HepG2 (cell line): ENCODE measurements at regions not wholly inside any gene's neighbourhood (a gene's known extent, or its start where the extent isn't known, plus 50 kb on each side); places are given as distances from the start of the nearest gene placed in this dataset.

Experiments
- ATAC-seq: fragments of 200-7000 bp; cut with Tn5 transposase; 3 replicates; pipeline ENCODE4 v1.9.1; 2020; ENCODE audit warnings: mild to moderate bottlenecking, moderate library complexity
- BruUV-seq: library from RNA; stranded (reverse); fragments of 400-500 nt; replicated peaks from 2 replicates; lab custom pipeline; 2021; lab: Mats Ljungman, UMichigan
- CTCF ChIA-PET: fragments of 300-600 bp; formaldehyde crosslinking; extraction: SDS; loops from one replicate; lab custom pipeline; 2021; ENCODE audit warnings: low total read pairs, inconsistent platforms, low intra/inter-chr PET ratio; lab: Yijun Ruan, JAX
- POLR2A ChIA-PET: fragments of 350-600 bp; sonication (Branson Sonifier 250); formaldehyde crosslinking; loops from one replicate; lab custom pipeline; 2020; ENCODE audit warnings: antibody characterized with exemption, inconsistent platforms; lab: Yijun Ruan, JAX
- DNase-seq: peaks from one replicate; pipeline ENCODE4 v3.0.0-alpha.2; 2015; ENCODE audit warnings: low spot score
- FAIRE-seq: peaks from 3 replicates; lab custom pipeline; 2011; peaks lifted over from hg19 to GRCh38; lab: Jason Lieb, UNC
- H2AFZ ChIP-seq: one replicate; pipeline ENCODE4 v1.6.1; 2011; ENCODE audit warnings: low read length, inconsistent platforms
- H3K27ac ChIP-seq: fragments of 300-600 bp; 3 replicates; pipeline ENCODE4 v1.8.0; 2011; ENCODE audit warnings: mixed run types, mild to moderate bottlenecking, mixed read lengths, low read length, inconsistent platforms; ENCODE audit not compliant: insufficient read depth; ENCODE audit errors: extremely low read length
- H3K27me3 ChIP-seq, 2 experiments: fragments of 200-600 bp in 1 of 2; 2 replicates in 1 of 2; 3 replicates in 1 of 2; pipeline versions ENCODE4 v1.6.0 to v1.8.0; 2011; ENCODE audit warnings: low read length in 2 of 2, mild to moderate bottlenecking in 2 of 2, moderate library complexity in 2 of 2, inconsistent platforms in 1 of 2; ENCODE audit not compliant: insufficient read depth in 2 of 2, control insufficient read depth in 1 of 2
- H3K36me3 ChIP-seq, 2 experiments: fragments of 200-600 bp in 1 of 2; replicated peaks in 1 of 2; 2 replicates in 1 of 2; 3 replicates in 1 of 2; pipeline versions ENCODE4 v1.5.1 to v1.8.0; 2011; ENCODE audit warnings: low read length in 2 of 2, inconsistent platforms in 1 of 2; ENCODE audit not compliant: insufficient read depth in 2 of 2, control insufficient read depth in 1 of 2
- H3K4me1 ChIP-seq: 2 replicates; pipeline ENCODE4 v1.5.1; 2012; ENCODE audit warnings: low read length, inconsistent platforms; ENCODE audit not compliant: insufficient read depth
- H3K4me2 ChIP-seq: 2 replicates; pipeline ENCODE4 v1.6.0; 2011; ENCODE audit warnings: low read depth, low read length, inconsistent platforms
- H3K4me3 ChIP-seq, 3 experiments: fragments of 200-600 bp in 1 of 3; sonication (generic), shearing (Covaris generic) in 1 of 3; replicated peaks in 1 of 3; 2 replicates each; pipeline ENCODE4 v1.5.1; 2011 to 2016; ENCODE audit warnings: low read length in 3 of 3, inconsistent platforms in 2 of 3, low read depth in 2 of 3, mild to moderate bottlenecking in 2 of 3, control low read depth in 1 of 3, mixed read lengths in 1 of 3; ENCODE audit not compliant: insufficient read depth in 1 of 3
- H3K79me2 ChIP-seq: one replicate; pipeline ENCODE4 v1.6.1; 2011; ENCODE audit warnings: low read length, inconsistent platforms; ENCODE audit not compliant: insufficient read depth
- H3K9ac ChIP-seq: 2 replicates; pipeline ENCODE4 v1.6.0; 2011; ENCODE audit warnings: mild to moderate bottlenecking, low read depth, low read length, inconsistent platforms; ENCODE audit not compliant: insufficient read depth
- H3K9me3 ChIP-seq: 2 replicates; pipeline ENCODE4 v1.5.1; 2012; ENCODE audit warnings: mild to moderate bottlenecking, low read length
- H4K20me1 ChIP-seq: 2 replicates; pipeline ENCODE4 v1.6.0; 2011; ENCODE audit warnings: inconsistent platforms, mild to moderate bottlenecking, low read length, moderate library complexity; ENCODE audit not compliant: insufficient read depth
- CENPBD1 ChIP-seq: sonication (generic); formaldehyde crosslinking; IDR thresholded peaks from 2 replicates; pipeline ENCODE4 v1.8.0; 2022; ENCODE audit warnings: missing genetic modification reagents, low read depth, mild to moderate bottlenecking, borderline replicate concordance
- GABPB1 ChIP-seq: IDR thresholded peaks from 2 replicates; pipeline ENCODE4 v1.6.1; 2016; ENCODE audit warnings: mild to moderate bottlenecking, missing genetic modification reagents, moderate library complexity, missing compliant biosample characterization
- KLF16 ChIP-seq, 2 experiments: sonication (generic) in 1 of 2; formaldehyde crosslinking in 1 of 2; IDR thresholded peaks; 2 replicates each; pipeline versions ENCODE4 v1.6.1 to v1.8.0; 2016 to 2023; ENCODE audit warnings: missing genetic modification reagents in 2 of 2, missing compliant biosample characterization in 1 of 2
- MIXL1 ChIP-seq: IDR thresholded peaks from 2 replicates; pipeline ENCODE4 v1.6.1; 2016
- MLXIP ChIP-seq: sonication (generic); formaldehyde crosslinking; IDR thresholded peaks from 2 replicates; pipeline ENCODE4 v1.9.0; 2021; ENCODE audit warnings: missing genetic modification reagents, borderline replicate concordance
- NCOA2 ChIP-seq: sonication (generic); formaldehyde crosslinking; IDR thresholded peaks from 2 replicates; pipeline ENCODE4 v1.8.0; 2022; ENCODE audit warnings: inconsistent platforms
- THAP8 ChIP-seq: sonication (generic); formaldehyde crosslinking; IDR thresholded peaks from 2 replicates; pipeline ENCODE4 v1.5.1; 2020; ENCODE audit warnings: missing genetic modification reagents, mild to moderate bottlenecking, borderline replicate concordance
- ZNF670 ChIP-seq: sonication (generic); formaldehyde crosslinking; IDR thresholded peaks from 2 replicates; pipeline ENCODE4 v1.8.0; 2022; ENCODE audit warnings: mild to moderate bottlenecking, missing genetic modification reagents, borderline replicate concordance
- ZSCAN5A ChIP-seq: sonication (generic); formaldehyde crosslinking; IDR thresholded peaks from 2 replicates; pipeline ENCODE4 v1.8.0; 2022; ENCODE audit warnings: mild to moderate bottlenecking, missing genetic modification reagents, borderline replicate concordance
- whole genome bisulfite sequencing: methylation state at CpG from one replicate; pipeline ENCODE4 v1.1.6; 2017; ENCODE audit warnings: low lambda C conversion rate; 5-methylcytosine and 5-hydroxymethylcytosine counted together
- in situ Hi-C: cut with HindIII; loops from 2 replicates; pipeline ENCODE4 v1.10.0; 2017; ENCODE audit warnings: low pct_unique_long_range_greater_than_20kb; ENCODE audit not compliant: extremely low pct_ligation_motif_present
- intact Hi-C: fragments of 100-400 bp; cut with micrococcal nuclease; formaldehyde crosslinking; loops from one replicate; pipeline ENCODE4 v1.10.0; 2022; ENCODE audit not compliant: unreplicated experiment

GRCh38 chr12:16121953-16122352 is 155.5 kb downstream of the SLC15A5 start:
- H2AFZ ChIP-seq, result no peak overlapping the region
- in situ Hi-C loops (no loop called here), intact Hi-C loops (no loop called here)
- FAIRE-seq (no peak), DNase-seq (no peak)
- no TSS peak for BruUV-seq
- no peaks in the 10 kb centered on the region for H3K27me3 ChIP-seq
- TF ChIP-seq ZNF670 (CRISPR knock-in tag), result no peak
- TF ChIP-seq THAP8 (CRISPR knock-in tag), result no peak
- TF ChIP-seq KLF16 (CRISPR knock-in tag; IDR thresholded peaks at IDR 0.05), result no peak
- no peak for TF ChIP-seq CENPBD1
- no peak for TF ChIP-seq MLXIP (CRISPR knock-in tag)
- TF ChIP-seq ZSCAN5A (CRISPR knock-in tag), result no peak
- no peak for TF ChIP-seq MIXL1 (CRISPR knock-in tag)
- TF ChIP-seq NCOA2 (CRISPR knock-in tag), result no peak
- no peak for TF ChIP-seq GABPB1 (CRISPR knock-in tag)
- TF ChIP-seq, all 625 proteins: peak for 0
- H3K9me3 ChIP-seq, result no peaks in the 10 kb centered on the region
- no peak overlapping the region for H3K27ac ChIP-seq
- POLR2A ChIA-PET, result no interaction called here
- no peak overlapping the region for H3K4me2 ChIP-seq
- whole genome bisulfite sequencing, result 47% methylated on average over 5 of the region's 5 CpGs
- H3K36me3 ChIP-seq, result no peaks in the 10 kb centered on the region
- H3K79me2 ChIP-seq, result no peaks in the 10 kb centered on the region
- CTCF ChIA-PET, result no interaction called here
- no peak for ATAC-seq
- no peak overlapping the region for H3K9ac ChIP-seq
- no peaks in the 10 kb centered on the region for H4K20me1 ChIP-seq
- no peaks in the 10 kb centered on the region for H3K4me1 ChIP-seq
- no peak overlapping the region for H3K4me3 ChIP-seq
